NCI-H146 (cell line): ENCODE measurements at regions not wholly inside any gene's neighbourhood (a gene's known extent, or its start where the extent isn't known, plus 50 kb on each side); places are given as distances from the start of the nearest gene placed in this dataset.
"Not testable (repeated sequence)": the region's sequence is repeated elsewhere in the genome, so short reads cannot be mapped to it uniquely, and the experiment has no call there.

Source experiments
- DNase-seq: peaks from one replicate; lab custom pipeline; 2025; lab: John Stamatoyannopoulos, UW

GRCh38 chr4:16450724-16451123 lies 224.5 kb upstream of the TAPT1 start:
- no peak for DNase-seq

GRCh38 chr4:16450031-16450430 lies 223.8 kb upstream of the TAPT1 start:
- DNase-seq = no peak

GRCh38 chr4:16449406-16449805 lies 223.1 kb upstream of the TAPT1 start:
- DNase-seq = no peak

GRCh38 chr4:16448241-16448840 lies 222.1 kb upstream of the TAPT1 start:
- DNase-seq = no peak

- DNase-seq = peak; percentile 11
Observed at GRCh38 chr4:16443504-16444088, 217.3 kb upstream of the TAPT1 start.

GRCh38 chr4:16442296-16442695 lies 216.0 kb upstream of the TAPT1 start:
- no peak for DNase-seq

GRCh38 chr4:16439768-16440167 lies 213.5 kb upstream of the TAPT1 start:
- no peak for DNase-seq

GRCh38 chr4:16438986-16439385 lies 212.7 kb upstream of the TAPT1 start:
- DNase-seq = no peak

- no peak for DNase-seq
Observed at GRCh38 chr4:16437836-16438235, 211.6 kb upstream of the TAPT1 start.

GRCh38 chr4:16431866-16432265 lies 205.6 kb upstream of the TAPT1 start:
- no peak for DNase-seq

GRCh38 chr4:16418814-16419213 lies 192.5 kb upstream of the TAPT1 start:
- DNase-seq = no peak

GRCh38 chr4:16417198-16417597 lies 190.9 kb upstream of the TAPT1 start:
- no peak for DNase-seq

- DNase-seq = no peak
Observed at GRCh38 chr4:16416601-16417000, 190.3 kb upstream of the TAPT1 start.

GRCh38 chr4:16415751-16416150 lies 189.5 kb upstream of the TAPT1 start:
- DNase-seq = no peak

GRCh38 chr4:16413814-16414555 lies 187.7 kb upstream of the TAPT1 start:
- no peak for DNase-seq

- no peak for DNase-seq
Observed at GRCh38 chr4:16411501-16412085, 185.3 kb upstream of the TAPT1 start.

- not testable (repeated sequence) for DNase-seq
Observed at GRCh38 chr4:16393216-16393615, 166.9 kb upstream of the TAPT1 start.

GRCh38 chr4:16391196-16391595 lies 164.9 kb upstream of the TAPT1 start:
- no peak for DNase-seq

GRCh38 chr4:16387448-16387847 lies 161.2 kb upstream of the TAPT1 start:
- DNase-seq = no peak

- no peak for DNase-seq
Observed at GRCh38 chr4:16386711-16387320, 160.5 kb upstream of the TAPT1 start.

GRCh38 chr4:16384576-16384975 lies 158.3 kb upstream of the TAPT1 start:
- no peak for DNase-seq

- no peak for DNase-seq
Observed at GRCh38 chr4:16382571-16382970, 156.3 kb upstream of the TAPT1 start.

- no peak for DNase-seq
Observed at GRCh38 chr4:16377887-16378286, 151.6 kb upstream of the TAPT1 start.
